HepG2 (cell line): ENCODE measurements at regions not wholly inside any gene's neighbourhood (a gene's known extent, or its start where the extent isn't known, plus 50 kb on each side); places are given as distances from the start of the nearest gene placed in this dataset.
"Not testable (repeated sequence)": the region's sequence is repeated elsewhere in the genome, so short reads cannot be mapped to it uniquely, and the experiment has no call there.

ENCODE experiments used
- ATAC-seq: fragments of 200-7000 bp; cut with Tn5 transposase; 3 replicates; pipeline ENCODE4 v1.9.1; 2020; ENCODE audit warnings: mild to moderate bottlenecking, moderate library complexity
- BruUV-seq: library from RNA; stranded (reverse); fragments of 400-500 nt; replicated peaks from 2 replicates; lab custom pipeline; 2021; lab: Mats Ljungman, UMichigan
- CTCF ChIA-PET: fragments of 300-600 bp; formaldehyde crosslinking; extraction: SDS; loops from one replicate; lab custom pipeline; 2021; ENCODE audit warnings: low total read pairs, inconsistent platforms, low intra/inter-chr PET ratio; lab: Yijun Ruan, JAX
- POLR2A ChIA-PET: fragments of 350-600 bp; sonication (Branson Sonifier 250); formaldehyde crosslinking; loops from one replicate; lab custom pipeline; 2020; ENCODE audit warnings: antibody characterized with exemption, inconsistent platforms; lab: Yijun Ruan, JAX
- DNase-seq: peaks from one replicate; pipeline ENCODE4 v3.0.0-alpha.2; 2015; ENCODE audit warnings: low spot score
- FAIRE-seq: peaks from 3 replicates; lab custom pipeline; 2011; peaks lifted over from hg19 to GRCh38; lab: Jason Lieb, UNC
- H2AFZ ChIP-seq: one replicate; pipeline ENCODE4 v1.6.1; 2011; ENCODE audit warnings: low read length, inconsistent platforms
- H3K27ac ChIP-seq: fragments of 300-600 bp; 3 replicates; pipeline ENCODE4 v1.8.0; 2011; ENCODE audit warnings: mixed run types, mild to moderate bottlenecking, mixed read lengths, low read length, inconsistent platforms; ENCODE audit not compliant: insufficient read depth; ENCODE audit errors: extremely low read length
- H3K27me3 ChIP-seq, 2 experiments: fragments of 200-600 bp in 1 of 2; 2 replicates in 1 of 2; 3 replicates in 1 of 2; pipeline versions ENCODE4 v1.6.0 to v1.8.0; 2011; ENCODE audit warnings: low read length in 2 of 2, mild to moderate bottlenecking in 2 of 2, moderate library complexity in 2 of 2, inconsistent platforms in 1 of 2; ENCODE audit not compliant: insufficient read depth in 2 of 2, control insufficient read depth in 1 of 2
- H3K36me3 ChIP-seq, 2 experiments: fragments of 200-600 bp in 1 of 2; replicated peaks in 1 of 2; 2 replicates in 1 of 2; 3 replicates in 1 of 2; pipeline versions ENCODE4 v1.5.1 to v1.8.0; 2011; ENCODE audit warnings: low read length in 2 of 2, inconsistent platforms in 1 of 2; ENCODE audit not compliant: insufficient read depth in 2 of 2, control insufficient read depth in 1 of 2
- H3K4me1 ChIP-seq: 2 replicates; pipeline ENCODE4 v1.5.1; 2012; ENCODE audit warnings: low read length, inconsistent platforms; ENCODE audit not compliant: insufficient read depth
- H3K4me2 ChIP-seq: 2 replicates; pipeline ENCODE4 v1.6.0; 2011; ENCODE audit warnings: low read depth, low read length, inconsistent platforms
- H3K4me3 ChIP-seq, 3 experiments: fragments of 200-600 bp in 1 of 3; sonication (generic), shearing (Covaris generic) in 1 of 3; replicated peaks in 1 of 3; 2 replicates each; pipeline ENCODE4 v1.5.1; 2011 to 2016; ENCODE audit warnings: low read length in 3 of 3, inconsistent platforms in 2 of 3, low read depth in 2 of 3, mild to moderate bottlenecking in 2 of 3, control low read depth in 1 of 3, mixed read lengths in 1 of 3; ENCODE audit not compliant: insufficient read depth in 1 of 3
- H3K79me2 ChIP-seq: one replicate; pipeline ENCODE4 v1.6.1; 2011; ENCODE audit warnings: low read length, inconsistent platforms; ENCODE audit not compliant: insufficient read depth
- H3K9ac ChIP-seq: 2 replicates; pipeline ENCODE4 v1.6.0; 2011; ENCODE audit warnings: mild to moderate bottlenecking, low read depth, low read length, inconsistent platforms; ENCODE audit not compliant: insufficient read depth
- H3K9me3 ChIP-seq: 2 replicates; pipeline ENCODE4 v1.5.1; 2012; ENCODE audit warnings: mild to moderate bottlenecking, low read length
- H4K20me1 ChIP-seq: 2 replicates; pipeline ENCODE4 v1.6.0; 2011; ENCODE audit warnings: inconsistent platforms, mild to moderate bottlenecking, low read length, moderate library complexity; ENCODE audit not compliant: insufficient read depth
- ARID5B ChIP-seq: IDR thresholded peaks from 2 replicates; pipeline ENCODE4 v1.4.0; 2020; ENCODE audit warnings: mild to moderate bottlenecking, missing genetic modification reagents
- DPF2 ChIP-seq: sonication (generic); formaldehyde crosslinking; IDR thresholded peaks from 2 replicates; pipeline ENCODE4 v1.4.0; 2020; ENCODE audit warnings: mild to moderate bottlenecking, low read depth, missing genetic modification reagents, borderline replicate concordance
- ELK4 ChIP-seq: sonication (generic); formaldehyde crosslinking; IDR thresholded peaks from 2 replicates; pipeline ENCODE4 v1.9.0; 2021; ENCODE audit warnings: missing genetic modification reagents, borderline replicate concordance
- FOXM1 ChIP-seq: sonication (generic); formaldehyde crosslinking; IDR thresholded peaks from 2 replicates; pipeline ENCODE4 v1.5.0; 2020; ENCODE audit warnings: missing genetic modification reagents
- FOXP1 ChIP-seq, 2 experiments: fragments of 450-650 bp in 1 of 2; IDR thresholded peaks; 2 replicates each; pipeline ENCODE4 v1.6.1; 2017 to 2018; ENCODE audit warnings: antibody characterized with exemption in 1 of 2
- GTF2F1 ChIP-seq: fragments of 150-350 bp; IDR thresholded peaks from 2 replicates; pipeline ENCODE4 v1.6.1; 2014; ENCODE audit warnings: low read length
- KAT2B ChIP-seq: fragments of 150-350 bp; IDR thresholded peaks from 2 replicates; pipeline ENCODE4 v1.6.1; 2014; ENCODE audit warnings: low read depth, low read length, borderline replicate concordance
- RBM22 ChIP-seq: fragments of 200-400 bp; formaldehyde crosslinking; optimal IDR thresholded peaks from 2 replicates; pipeline ENCODE3; 2017; ENCODE audit warnings: mild to moderate bottlenecking, low read length, moderate library complexity
- ZBTB33 ChIP-seq: sonication (generic); formaldehyde crosslinking; IDR thresholded peaks from 2 replicates; pipeline ENCODE4 v1.4.0; 2020; ENCODE audit warnings: missing genetic modification reagents
- ZNF598 ChIP-seq: sonication (generic); formaldehyde crosslinking; IDR thresholded peaks from 2 replicates; pipeline ENCODE4 v1.5.1; 2020; ENCODE audit warnings: mild to moderate bottlenecking, missing genetic modification reagents, borderline replicate concordance
- ZSCAN21 ChIP-seq: sonication (generic); formaldehyde crosslinking; IDR thresholded peaks from 2 replicates; pipeline ENCODE4 v1.8.0; 2022; ENCODE audit warnings: mild to moderate bottlenecking, missing genetic modification reagents, moderate library complexity, borderline replicate concordance
- WGBS: methylation state at CpG from one replicate; pipeline ENCODE4 v1.1.6; 2017; ENCODE audit warnings: low lambda C conversion rate; 5-methylcytosine and 5-hydroxymethylcytosine counted together
- in situ Hi-C: cut with HindIII; loops from 2 replicates; pipeline ENCODE4 v1.10.0; 2017; ENCODE audit warnings: low pct_unique_long_range_greater_than_20kb; ENCODE audit not compliant: extremely low pct_ligation_motif_present
- intact Hi-C: fragments of 100-400 bp; cut with micrococcal nuclease; formaldehyde crosslinking; loops from one replicate; pipeline ENCODE4 v1.10.0; 2022; ENCODE audit not compliant: unreplicated experiment

- TF ChIP-seq ZBTB33 (CRISPR knock-in tag) (no peak), ARID5B (CRISPR knock-in tag) (no peak), ZSCAN21 (CRISPR knock-in tag) (no peak), FOXP1 (IDR thresholded peaks at IDR 0.05) (no peak), FOXP1 (CRISPR knock-in tag; IDR thresholded peaks at IDR 0.05) (no peak), DPF2 (no peak), ZNF598 (no peak), RBM22 (no peak), GTF2F1 (no peak), FOXM1 (CRISPR knock-in tag) (no peak), KAT2B (no peak), ELK4 (CRISPR knock-in tag) (no peak)
- Histone ChIP-seq H3K4me2 (no peak overlapping the region), H3K79me2 (no peaks in the 10 kb centered on the region), H3K9ac (no peak overlapping the region), H3K4me1 (no peaks in the 10 kb centered on the region), H3K27me3 (peaks cover 0 to 7% of the 10 kb centered on the region in 2 experiments; a peak in 2 of 5 replicates), H3K27ac (no peak overlapping the region), H3K9me3 (peaks cover 9% of the 10 kb centered on the region), H2AFZ (no peak overlapping the region), H3K36me3 (no peaks in the 10 kb centered on the region), H3K4me3 (no peak overlapping the region), H4K20me1 (no peaks in the 10 kb centered on the region)
- ATAC-seq (no peak), FAIRE-seq (no peak), DNase-seq (no peak)
- 35% methylated on average over 3 of the region's 4 CpGs for WGBS
- ChIA-PET CTCF (no interaction called here), POLR2A (no interaction called here)
- in situ Hi-C loops: no loop called here
- intact Hi-C loops: no loop called here
- no TSS peak for BruUV-seq
Observed at GRCh38 chr14:53247596-53248370, 94.7 kb upstream of the DDHD1 start.

GRCh38 chr14:53242898-53243297, 89.8 kb upstream of the DDHD1 start:
- H3K36me3 ChIP-seq, H3K9me3 ChIP-seq, H4K20me1 ChIP-seq, POLR2A ChIA-PET, H3K4me1 ChIP-seq, H3K4me3 ChIP-seq, H2AFZ ChIP-seq, H3K27ac ChIP-seq, in situ Hi-C loops, H3K27me3 ChIP-seq, H3K9ac ChIP-seq, H3K4me2 ChIP-seq, FAIRE-seq, CTCF ChIA-PET, BruUV-seq, ATAC-seq, H3K79me2 ChIP-seq, DNase-seq: not testable (repeated sequence)
- intact Hi-C loops: loop anchor here (5.0 kb wide), 1 partner anchor 564 kb away; no protein-coding TSS in a partner anchor
- WGBS: 4% methylated on average over 3 of the region's 3 CpGs
